ENCODE measurements at regions not wholly inside any gene's neighbourhood (a gene's known extent, or its start where the extent isn't known, plus 50 kb on each side); places are given as distances from the start of the nearest gene placed in this dataset.

DNA sequence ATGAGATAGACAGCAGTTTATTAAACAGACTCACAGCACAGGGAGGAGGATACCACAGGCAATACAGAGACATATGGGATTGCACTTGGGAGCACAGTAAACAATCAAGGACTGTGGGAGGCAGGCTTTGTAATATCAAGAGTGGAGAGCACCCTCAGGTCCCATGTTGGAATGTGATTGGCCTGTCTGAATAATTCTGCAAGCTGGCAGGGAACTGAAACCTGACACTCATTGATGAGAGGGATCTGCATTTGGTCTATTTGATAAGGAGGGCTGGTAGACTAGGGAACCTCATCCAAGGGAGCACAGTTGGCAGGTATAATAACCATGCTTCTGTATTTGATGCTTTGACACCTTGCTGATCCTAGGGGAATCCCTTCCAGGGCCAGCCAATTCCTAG lies 69.9 kb upstream of the PRMT6 start:
- Histone ChIP-seq H4K20me1 (ENCODE audit: control insufficient read depth, insufficient read depth, low read length, poor library complexity, severe bottlenecking) (no peaks in the 10 kb centered on the region), H3K27ac (ENCODE audit: low read length in 2 of 2) (no peak overlapping the region), H3K9me3 (ENCODE audit: control extremely low read depth in 1 of 3, control insufficient read depth in 2 of 3, insufficient read depth in 1 of 3, low read length in 2 of 3) (no peaks in the 10 kb centered on the region), H3K9ac (ENCODE audit: low read length) (no peak overlapping the region), H3K36me3 (replicated peaks in 1 of 2; ENCODE audit: control extremely low read depth in 1 of 2, control insufficient read depth in 1 of 2, extremely low read depth in 1 of 2, insufficient read depth in 2 of 2, low read length in 1 of 2) (no peaks in the 10 kb centered on the region), H3K27me3 (replicated peaks in 1 of 4; ENCODE audit: control extremely low read depth in 1 of 4, control insufficient read depth in 3 of 4, insufficient read depth in 4 of 4, low read length in 3 of 4) (no peaks in the 10 kb centered on the region), H3K4me3 (ENCODE audit: control extremely low read depth in 1 of 5, extremely low read depth in 1 of 5, insufficient read depth in 1 of 5, low read depth in 2 of 5, low read length in 4 of 5) (no peak overlapping the region), H2AFZ (ENCODE audit: insufficient read depth, low read depth, low read length, poor library complexity, severe bottlenecking) (no peak overlapping the region), H3K4me2 (replicated peaks; ENCODE audit: low read depth, low read length, poor library complexity, severe bottlenecking) (no peak overlapping the region), H3K79me2 (ENCODE audit: control insufficient read depth, insufficient read depth, low read length) (no peaks in the 10 kb centered on the region), H3K4me1 (ENCODE audit: control insufficient read depth in 2 of 2, insufficient read depth in 2 of 2, low read length in 2 of 2) (no peaks in the 10 kb centered on the region)
- no peak for DNase-seq
- no peak overlapping the region for H3K4me3 Mint-ChIP-seq
- peaks cover 9% of the 10 kb centered on the region for H3K27me3 Mint-ChIP-seq
- no peak for ATAC-seq (ENCODE audit: low read depth)
- H3K27ac Mint-ChIP-seq = no peak overlapping the region
- intact Hi-C loops (cut with micrococcal nuclease) = no loop called here
- ChIA-PET CTCF (no interaction called here), POLR2A (no interaction called here)
- H3K4me1 Mint-ChIP-seq = no peaks in the 10 kb centered on the region
- TF ChIP-seq, protein P1, sequence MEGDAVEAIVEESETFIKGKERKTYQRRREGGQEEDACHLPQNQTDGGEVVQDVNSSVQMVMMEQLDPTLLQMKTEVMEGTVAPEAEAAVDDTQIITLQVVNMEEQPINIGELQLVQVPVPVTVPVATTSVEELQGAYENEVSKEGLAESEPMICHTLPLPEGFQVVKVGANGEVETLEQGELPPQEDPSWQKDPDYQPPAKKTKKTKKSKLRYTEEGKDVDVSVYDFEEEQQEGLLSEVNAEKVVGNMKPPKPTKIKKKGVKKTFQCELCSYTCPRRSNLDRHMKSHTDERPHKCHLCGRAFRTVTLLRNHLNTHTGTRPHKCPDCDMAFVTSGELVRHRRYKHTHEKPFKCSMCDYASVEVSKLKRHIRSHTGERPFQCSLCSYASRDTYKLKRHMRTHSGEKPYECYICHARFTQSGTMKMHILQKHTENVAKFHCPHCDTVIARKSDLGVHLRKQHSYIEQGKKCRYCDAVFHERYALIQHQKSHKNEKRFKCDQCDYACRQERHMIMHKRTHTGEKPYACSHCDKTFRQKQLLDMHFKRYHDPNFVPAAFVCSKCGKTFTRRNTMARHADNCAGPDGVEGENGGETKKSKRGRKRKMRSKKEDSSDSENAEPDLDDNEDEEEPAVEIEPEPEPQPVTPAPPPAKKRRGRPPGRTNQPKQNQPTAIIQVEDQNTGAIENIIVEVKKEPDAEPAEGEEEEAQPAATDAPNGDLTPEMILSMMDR (IDR thresholded peaks at IDR 0.05) = no peak
- no peak for TF ChIP-seq EZH2 (IDR thresholded peaks at IDR 0.05; ENCODE audit: borderline replicate concordance, insufficient read depth, low read depth, low read length, poor library complexity, severe bottlenecking)
- H3K9me3 Mint-ChIP-seq (ENCODE audit: insufficient read depth) = no peaks in the 10 kb centered on the region

DNA sequence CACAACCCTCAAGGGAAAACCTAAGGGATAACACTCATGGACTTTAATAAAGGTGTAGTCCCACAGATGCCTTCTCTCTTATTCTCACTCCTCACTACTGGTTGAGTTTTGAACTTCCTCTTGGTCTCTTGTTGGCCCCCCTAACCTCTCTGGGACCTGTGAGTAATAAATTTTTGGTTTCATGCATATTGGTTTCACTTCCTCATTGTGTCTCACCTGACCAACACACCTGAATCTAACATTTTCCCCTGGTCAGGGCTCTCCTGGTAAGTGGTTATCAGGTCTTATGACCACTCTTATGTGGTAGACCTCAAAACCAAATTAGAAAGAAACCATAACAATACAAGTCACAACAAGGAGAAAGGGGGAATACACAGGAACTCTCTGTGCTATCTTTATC lies 60.5 kb upstream of the PRMT6 start:
- Histone ChIP-seq H3K4me1 (ENCODE audit: control insufficient read depth in 2 of 2, insufficient read depth in 2 of 2, low read length in 2 of 2) (no peaks in the 10 kb centered on the region), H3K27ac (ENCODE audit: low read length in 2 of 2) (no peak overlapping the region), H3K36me3 (replicated peaks in 1 of 2; ENCODE audit: control extremely low read depth in 1 of 2, control insufficient read depth in 1 of 2, extremely low read depth in 1 of 2, insufficient read depth in 2 of 2, low read length in 1 of 2) (no peaks in the 10 kb centered on the region), H2AFZ (ENCODE audit: insufficient read depth, low read depth, low read length, poor library complexity, severe bottlenecking) (no peak overlapping the region), H3K9ac (ENCODE audit: low read length) (no peak overlapping the region), H3K4me2 (replicated peaks; ENCODE audit: low read depth, low read length, poor library complexity, severe bottlenecking) (no peak overlapping the region), H3K9me3 (ENCODE audit: control extremely low read depth in 1 of 3, control insufficient read depth in 2 of 3, insufficient read depth in 1 of 3, low read length in 2 of 3) (peaks cover 0 to 2% (median 0%) of the 10 kb centered on the region in 3 donors), H4K20me1 (ENCODE audit: control insufficient read depth, insufficient read depth, low read length, poor library complexity, severe bottlenecking) (no peaks in the 10 kb centered on the region), H3K4me3 (ENCODE audit: control extremely low read depth in 1 of 5, extremely low read depth in 1 of 5, insufficient read depth in 1 of 5, low read depth in 2 of 5, low read length in 4 of 5) (no peak overlapping the region), H3K27me3 (replicated peaks in 1 of 4; ENCODE audit: control extremely low read depth in 1 of 4, control insufficient read depth in 3 of 4, insufficient read depth in 4 of 4, low read length in 3 of 4) (no peaks in the 10 kb centered on the region), H3K79me2 (ENCODE audit: control insufficient read depth, insufficient read depth, low read length) (no peaks in the 10 kb centered on the region)
- TF ChIP-seq, protein P1 (IDR thresholded peaks at IDR 0.05) = no peak
- no peak for TF ChIP-seq EZH2 (IDR thresholded peaks at IDR 0.05; ENCODE audit: borderline replicate concordance, insufficient read depth, low read depth, low read length, poor library complexity, severe bottlenecking)
- Mint-ChIP-seq H3K4me3 (no peak overlapping the region), H3K9me3 (ENCODE audit: insufficient read depth) (peaks cover 3% of the 10 kb centered on the region), H3K27me3 (peaks cover 7% of the 10 kb centered on the region), H3K4me1 (no peaks in the 10 kb centered on the region), H3K27ac (no peak overlapping the region)
- DNase-seq (peak; percentile 39), ATAC-seq (ENCODE audit: low read depth) (peak; percentile 17)
- POLR2A ChIA-PET = no interaction called here
- CTCF ChIA-PET = no interaction called here
- intact Hi-C loops (cut with micrococcal nuclease) = no loop called here
